ENCODE measurements at regions not wholly inside any gene's neighbourhood (a gene's known extent, or its start where the extent isn't known, plus 50 kb on each side); places are given as distances from the start of the nearest gene placed in this dataset.

DNA sequence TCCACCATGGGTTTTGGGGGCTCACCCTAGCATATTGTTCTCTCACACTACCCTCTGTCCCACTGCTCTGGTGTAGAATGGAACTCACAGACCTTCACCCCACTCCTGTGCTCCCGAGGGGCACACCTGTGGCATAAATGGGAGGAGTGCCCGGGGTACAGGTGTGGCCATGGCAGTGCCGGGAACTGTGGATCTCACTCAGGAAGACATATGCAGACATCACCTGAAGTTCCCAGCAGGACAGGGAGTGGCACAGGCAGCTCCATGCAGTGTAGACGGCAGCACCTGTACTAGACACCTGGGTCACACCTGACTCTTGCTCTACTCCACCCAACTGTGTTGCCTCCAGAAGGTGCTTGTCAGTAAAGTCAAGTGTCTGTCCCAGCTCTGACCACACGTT is 57.6 kb upstream of the MRPS22 start:
- no peak for DNase-seq

DNA sequence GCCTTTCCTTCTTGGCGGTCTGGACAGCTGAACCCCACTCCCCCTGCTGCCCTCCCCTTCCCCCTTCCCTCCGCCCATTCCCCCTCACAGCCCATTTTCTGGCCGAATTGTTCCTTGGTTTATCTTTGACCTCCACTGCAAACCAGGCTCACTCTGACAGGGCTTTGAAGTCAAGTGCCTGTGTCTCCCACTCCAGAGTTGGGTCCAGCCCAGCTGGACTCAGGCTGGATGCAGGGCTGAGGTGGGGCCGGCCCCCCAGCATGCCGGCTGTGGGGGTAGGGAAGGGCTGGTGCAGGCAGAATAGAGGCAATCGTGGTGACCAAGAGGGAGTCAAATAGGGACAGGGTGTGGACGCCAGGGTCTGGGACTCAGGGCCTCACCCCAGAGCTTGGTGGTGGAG is 57.0 kb upstream of the MRPS22 start:
- no peak for DNase-seq

DNA sequence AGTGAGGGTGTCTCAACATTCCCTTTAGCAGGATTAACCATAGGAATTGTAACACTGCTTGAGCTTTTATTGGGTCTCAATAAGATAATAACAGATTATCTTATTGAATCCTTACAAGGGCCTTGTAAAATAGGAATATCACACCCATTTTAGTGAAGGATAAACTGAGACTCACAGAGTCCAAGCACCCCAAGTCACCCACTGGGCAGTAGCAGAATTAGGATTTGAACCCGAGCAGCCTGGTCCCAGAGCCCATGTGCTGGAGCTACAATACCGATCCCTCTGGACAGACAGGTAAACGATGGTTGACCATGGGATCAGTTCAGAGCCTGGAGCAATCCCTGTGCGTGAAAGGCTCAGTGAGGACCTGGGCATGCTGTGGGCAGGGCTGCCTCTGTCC is 56.3 kb upstream of the MRPS22 start:
- no peak for DNase-seq

DNA sequence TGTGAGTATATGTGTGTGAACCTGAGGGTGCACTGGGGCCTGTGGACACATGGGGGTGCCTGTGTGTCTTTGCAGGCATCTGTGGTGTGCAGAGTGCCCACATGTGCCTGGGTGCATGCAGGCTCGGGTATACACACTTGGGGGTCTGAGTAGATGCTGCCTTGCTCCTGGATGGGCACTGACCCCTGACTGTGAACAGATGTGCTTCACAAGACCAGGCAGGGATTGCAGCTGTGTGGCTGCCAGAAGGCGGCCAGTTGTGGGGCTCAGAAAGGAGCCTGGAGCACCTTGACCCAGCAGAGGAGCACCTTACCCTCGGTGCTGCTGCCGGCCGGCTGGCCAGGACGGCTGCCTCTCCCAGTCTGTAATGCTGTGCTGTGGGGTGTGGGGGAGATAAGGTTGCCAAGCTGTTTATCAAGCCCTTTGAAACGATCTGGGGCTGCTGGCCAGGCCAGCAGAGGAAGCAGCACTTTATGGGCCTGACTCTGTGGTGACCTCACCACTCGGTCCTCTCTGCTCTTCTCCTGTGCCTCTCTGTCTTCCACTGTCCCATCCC is 55.5 kb upstream of the MRPS22 start:
- no peak for DNase-seq

DNA sequence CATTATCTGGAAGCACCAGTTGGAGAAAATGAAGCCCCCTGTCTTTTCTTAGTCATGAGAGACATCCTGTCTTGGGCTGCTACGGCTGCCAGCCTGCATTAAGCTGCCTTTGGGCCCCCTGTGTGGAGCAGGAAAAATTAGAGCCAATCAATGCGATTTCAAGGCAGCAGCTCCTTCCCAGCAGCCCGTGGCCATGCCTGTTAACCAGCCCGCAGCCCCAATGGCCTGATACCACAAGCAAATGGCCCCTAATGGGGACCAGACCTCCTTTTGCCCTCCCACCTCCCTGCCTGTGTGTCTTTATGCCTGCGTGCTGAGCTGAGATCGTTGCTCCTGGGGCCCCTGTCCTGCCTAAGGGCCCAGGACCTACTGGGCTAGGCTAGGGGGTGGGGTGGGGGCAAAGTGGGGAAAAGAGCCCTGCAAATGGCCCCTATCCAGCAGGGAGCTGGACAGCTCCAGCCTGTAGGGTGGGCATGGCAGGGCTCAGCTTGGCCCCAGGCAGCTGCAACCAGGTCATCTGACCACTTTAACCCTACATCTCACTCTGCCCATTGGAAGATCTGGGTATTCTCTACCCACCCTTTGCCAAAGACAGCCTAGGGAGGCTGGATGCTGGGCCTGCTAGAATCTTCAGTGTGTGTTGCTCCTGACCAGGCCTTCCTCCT is 53.8 kb upstream of the MRPS22 start:
- DNase-seq = no peak

DNA sequence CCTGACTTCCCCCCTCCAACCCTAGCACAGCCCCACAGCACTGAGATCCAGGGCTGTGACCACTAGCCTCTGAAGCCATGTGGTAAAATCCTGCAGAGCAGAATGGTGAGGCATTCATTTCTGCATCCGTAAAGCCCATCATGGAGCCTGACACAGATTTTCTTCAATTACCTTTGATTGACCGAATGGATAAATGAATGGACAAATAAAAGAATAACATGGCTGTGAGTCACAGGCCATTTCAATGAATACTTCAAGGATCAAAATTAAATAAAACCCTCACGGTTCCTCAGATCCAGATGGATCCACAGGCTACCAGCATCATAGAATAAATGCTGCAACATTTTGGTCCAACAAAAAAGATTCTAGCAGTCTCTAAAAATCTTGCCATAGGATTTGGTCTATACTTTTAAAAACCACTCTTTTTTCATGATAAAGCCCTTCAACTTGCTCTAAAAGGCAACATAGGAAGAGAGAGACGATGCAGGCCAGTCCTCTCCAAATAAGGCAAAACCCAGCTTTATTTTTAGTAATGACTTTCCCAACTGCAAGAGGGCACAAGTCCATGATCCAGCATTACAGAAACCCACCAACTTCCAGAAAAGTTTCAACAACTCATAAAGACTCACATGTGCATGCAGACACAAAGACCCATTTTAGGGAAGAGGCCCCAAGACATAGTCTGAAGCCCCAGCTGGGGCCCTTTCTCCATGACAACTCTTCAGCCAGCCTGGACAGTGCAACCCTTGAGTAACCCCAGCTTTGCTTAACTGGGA is 52.4 kb upstream of the MRPS22 start:
- no peak for DNase-seq

DNA sequence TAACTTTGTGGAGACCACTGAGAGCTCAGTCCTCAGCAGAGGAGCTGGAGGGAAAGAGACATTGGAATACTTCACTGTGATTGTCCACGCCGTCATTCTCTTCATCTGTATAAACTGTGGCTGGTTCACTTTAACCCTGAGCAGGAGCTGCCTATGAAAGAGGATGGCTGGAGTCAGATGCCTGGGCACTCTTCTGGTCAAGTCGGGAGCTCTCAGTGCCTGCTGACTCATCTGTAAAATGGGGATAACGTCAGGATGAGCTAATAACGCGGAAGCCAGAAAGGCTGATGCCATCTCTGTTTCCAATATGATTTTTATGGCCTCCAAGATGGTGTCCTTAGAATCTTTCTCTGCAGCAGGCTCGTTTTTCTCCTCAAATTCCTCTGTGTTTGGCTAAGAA is 51.6 kb upstream of the MRPS22 start:
- no peak for DNase-seq

DNA sequence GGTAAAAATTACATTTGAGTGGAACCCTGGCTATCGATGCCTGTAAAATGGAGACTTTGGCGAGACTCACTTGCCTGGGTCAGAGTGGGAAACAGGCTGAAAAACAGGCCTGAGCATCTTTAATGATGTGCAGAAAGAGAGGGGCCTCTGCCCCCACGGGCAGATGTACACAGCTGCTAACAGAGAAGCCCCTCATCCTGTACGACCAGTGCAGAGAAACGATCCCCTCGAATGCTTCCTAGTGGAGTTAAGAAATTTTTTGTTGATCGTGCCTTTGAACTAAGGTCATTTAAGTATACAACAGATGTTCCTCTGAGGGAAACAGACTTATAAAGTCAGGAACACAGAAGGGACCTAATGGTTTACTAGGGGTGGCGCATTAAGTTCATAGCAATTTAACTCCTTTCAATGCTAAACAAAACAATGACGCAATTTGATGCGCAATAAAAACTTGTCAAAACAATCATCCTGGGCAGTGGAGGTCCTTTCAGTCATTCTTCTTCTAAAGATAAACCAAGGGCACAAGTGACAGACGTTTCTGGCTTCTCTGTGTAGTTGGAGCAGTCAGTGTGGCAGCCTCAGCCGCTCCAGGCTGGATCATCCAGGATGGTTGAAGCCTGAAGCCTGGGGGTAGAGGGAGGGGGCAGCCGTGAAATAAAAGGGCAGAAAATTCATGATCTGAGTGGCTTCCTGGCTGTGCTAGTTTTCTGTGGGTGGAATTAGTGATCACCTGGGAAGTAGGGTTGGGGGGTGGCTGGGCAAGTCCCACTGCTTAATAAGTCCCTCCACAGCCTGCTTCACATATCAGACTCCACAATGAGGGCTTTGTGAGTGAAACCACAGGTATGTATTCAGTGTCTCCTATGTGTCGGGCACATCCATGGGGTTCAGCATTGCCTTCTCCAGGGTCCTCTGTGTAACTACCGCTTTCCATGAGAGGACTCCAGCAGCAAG is 50.8 kb upstream of the MRPS22 start:
- no peak for DNase-seq

DNA sequence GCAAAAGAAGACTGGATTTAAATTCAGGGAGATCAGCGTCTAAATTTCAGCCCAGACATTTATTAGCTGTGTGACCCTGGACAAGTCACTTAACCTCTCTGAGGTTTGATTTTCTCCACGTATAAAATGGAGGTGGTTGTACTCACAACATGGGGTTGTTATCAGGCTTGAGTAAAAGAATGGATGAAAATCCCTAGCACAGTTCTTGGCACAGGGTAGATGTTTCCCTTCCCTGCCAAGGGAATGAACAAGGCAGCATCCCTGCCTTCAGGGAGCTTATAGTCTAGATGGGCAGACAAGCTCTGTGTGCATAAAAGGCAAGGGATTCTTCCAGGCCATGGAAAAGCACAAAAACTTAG is 50.2 kb upstream of the MRPS22 start:
- no peak for DNase-seq

All from NCI-H510A treated with DMSO at 0.1 percent for 48 hours (cell line).